Neuronal stem cell (in vitro differentiated cells): ENCODE measurements at regions not wholly inside any gene's neighbourhood (a gene's known extent, or its start where the extent isn't known, plus 50 kb on each side); places are given as distances from the start of the nearest gene placed in this dataset.

ENCODE experiments used
- DNase-seq: peaks from one replicate; pipeline ENCODE4 v3.0.0-alpha.2; 2013; ENCODE audit warnings: low spot score
- H2AFZ ChIP-seq: one replicate; pipeline ENCODE4 v1.6.1; 2013; ENCODE audit warnings: mild to moderate bottlenecking, low read length, inconsistent platforms
- H2AK5ac ChIP-seq: 2 replicates; pipeline ENCODE4 v1.6.1; 2013; ENCODE audit warnings: low read depth, mild to moderate bottlenecking, inconsistent platforms, low read length, moderate library complexity, mixed read lengths
- H2BK120ac ChIP-seq: 2 replicates; pipeline ENCODE4 v1.6.1; 2013; ENCODE audit warnings: low read depth, mild to moderate bottlenecking, inconsistent platforms, low read length, moderate library complexity, mixed read lengths
- H2BK12ac ChIP-seq: one replicate; pipeline ENCODE4 v1.6.1; 2013; ENCODE audit warnings: low read length, inconsistent platforms
- H2BK15ac ChIP-seq: 2 replicates; pipeline ENCODE4 v1.6.1; 2013; ENCODE audit warnings: mild to moderate bottlenecking, low read length, inconsistent platforms, mixed read lengths
- H2BK5ac ChIP-seq: one replicate; pipeline ENCODE4 v1.6.1; 2013; ENCODE audit warnings: inconsistent platforms, mild to moderate bottlenecking, low read length, moderate library complexity
- H3K14ac ChIP-seq: one replicate; pipeline ENCODE4 v1.6.1; 2013; ENCODE audit warnings: low read length, inconsistent platforms
- H3K18ac ChIP-seq: 2 replicates; pipeline ENCODE4 v1.6.1; 2013; ENCODE audit warnings: low read length, inconsistent platforms
- H3K23ac ChIP-seq: 2 replicates; pipeline ENCODE4 v1.6.1; 2013; ENCODE audit warnings: low read depth, mild to moderate bottlenecking, mixed read lengths, low read length, inconsistent platforms; ENCODE audit not compliant: poor library complexity
- H3K27ac ChIP-seq: replicated peaks from 3 replicates; pipeline ENCODE4 v1.5.1; 2013; ENCODE audit warnings: low read length, inconsistent platforms
- H3K27me3 ChIP-seq, 3 experiments: 2 replicates each; pipeline ENCODE4 v1.6.1; 2013; ENCODE audit warnings: low read length in 3 of 3, mild to moderate bottlenecking in 2 of 3, inconsistent platforms in 1 of 3, low read depth in 1 of 3, mixed read lengths in 1 of 3, moderate library complexity in 1 of 3; ENCODE audit not compliant: control insufficient read depth in 3 of 3, insufficient read depth in 3 of 3
- H3K36me3 ChIP-seq, 2 donors: replicated peaks in 1 of 2; 2 replicates each; pipeline ENCODE4 v1.6.1; 2013; ENCODE audit warnings: low read length in 2 of 2; ENCODE audit not compliant: control insufficient read depth in 2 of 2, insufficient read depth in 2 of 2
- H3K4ac ChIP-seq: 2 replicates; pipeline ENCODE4 v1.6.1; 2013; ENCODE audit warnings: inconsistent platforms, mild to moderate bottlenecking, low read length, moderate library complexity
- H3K4me1 ChIP-seq, 2 donors: 1 replicate in 1 of 2; 2 replicates in 1 of 2; pipeline ENCODE4 v1.6.1; 2013; ENCODE audit warnings: low read length in 2 of 2, low read depth in 1 of 2; ENCODE audit not compliant: control insufficient read depth in 2 of 2, insufficient read depth in 1 of 2
- H3K4me2 ChIP-seq: one replicate; pipeline ENCODE4 v1.6.1; 2013; ENCODE audit warnings: mild to moderate bottlenecking, low read length, inconsistent platforms; ENCODE audit not compliant: insufficient read depth, poor library complexity, severe bottlenecking
- H3K4me3 ChIP-seq, 2 donors: 2 replicates each; pipeline ENCODE4 v1.5.1; 2013; ENCODE audit warnings: low read length in 2 of 2, mild to moderate bottlenecking in 2 of 2, inconsistent platforms in 1 of 2, moderate library complexity in 1 of 2
- H3K79me1 ChIP-seq: one replicate; pipeline ENCODE4 v1.6.1; 2013; ENCODE audit warnings: low read depth, mild to moderate bottlenecking, inconsistent platforms, low read length, moderate library complexity
- H3K9ac ChIP-seq: one replicate; pipeline ENCODE4 v1.6.1; 2013; ENCODE audit warnings: mild to moderate bottlenecking, low read depth, low read length, inconsistent platforms; ENCODE audit not compliant: poor library complexity
- H3K9me3 ChIP-seq, 2 donors: replicated peaks in 1 of 2; 2 replicates each; pipeline versions ENCODE3 to v1.6.1; 2013; ENCODE audit warnings: low read length in 2 of 2, mild to moderate bottlenecking in 2 of 2, inconsistent platforms in 1 of 2, low read depth in 1 of 2, mixed read lengths in 1 of 2, moderate library complexity in 1 of 2; ENCODE audit not compliant: control insufficient read depth in 2 of 2, insufficient read depth in 1 of 2
- H4K8ac ChIP-seq: one replicate; pipeline ENCODE4 v1.6.1; 2013; ENCODE audit warnings: low read depth, mild to moderate bottlenecking, inconsistent platforms, low read length, moderate library complexity
- H4K91ac ChIP-seq: one replicate; pipeline ENCODE4 v1.6.1; 2013; ENCODE audit warnings: low read length, low read depth, mild to moderate bottlenecking, inconsistent platforms; ENCODE audit not compliant: poor library complexity
- WGBS, 2 donors: extraction: QIAGEN DNeasy Blood & Tissue Kit; methylation state at CpG; one replicate each; pipeline ENCODE4 v1.1.7; 2013; ENCODE audit warnings: missing lambda C conversion rate in 2 of 2, mixed read lengths in 1 of 2; ENCODE audit not compliant: insufficient read length in 2 of 2, insufficient replicate concordance in 1 of 2; ENCODE audit errors: extremely low coverage in 2 of 2; 5-methylcytosine and 5-hydroxymethylcytosine counted together

DNA sequence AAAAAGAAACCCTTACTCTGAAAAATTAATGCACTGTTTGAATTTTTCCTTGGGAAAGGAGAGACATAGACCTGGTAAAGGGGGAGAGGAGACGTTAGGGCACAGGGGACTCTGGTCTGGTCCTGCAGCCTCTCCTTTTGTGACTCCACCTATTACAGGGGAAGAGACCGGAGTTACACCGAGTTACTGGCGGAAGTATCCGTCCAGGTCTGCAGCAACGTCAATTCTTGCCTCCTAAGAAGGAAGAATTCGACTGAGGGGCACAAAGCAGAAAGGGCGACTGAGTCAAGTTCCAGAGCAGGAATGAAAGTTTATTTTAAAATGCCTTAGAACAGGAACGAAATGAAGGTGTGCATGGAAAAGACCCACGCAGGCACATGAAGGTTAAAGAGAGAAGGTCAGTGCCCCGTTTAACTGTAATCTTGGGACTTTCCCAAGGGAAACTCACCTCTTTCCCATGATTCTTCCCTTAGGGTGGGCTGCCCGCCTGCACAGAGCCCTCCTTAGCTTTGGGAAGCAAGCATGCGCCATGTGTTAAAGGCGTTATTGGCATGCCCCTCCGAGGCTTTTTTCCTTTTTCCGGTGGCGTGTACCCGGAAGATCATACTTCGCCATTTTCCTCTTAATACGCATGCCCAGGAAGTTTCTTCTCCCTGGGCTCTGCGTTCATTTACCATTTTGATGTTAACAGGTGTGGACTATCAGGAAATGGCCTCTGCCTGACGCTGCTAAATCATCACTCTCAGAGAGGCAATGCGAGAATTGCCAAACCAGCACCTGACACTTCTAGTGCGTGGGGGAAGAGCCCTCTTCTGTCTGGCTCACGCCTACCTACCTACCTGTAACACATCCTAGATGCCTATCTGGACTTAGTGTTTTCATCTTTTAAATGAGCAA lies 409.6 kb upstream of the PAPPA start:
- Histone ChIP-seq H3K9ac (no peak overlapping the region), H4K8ac (no peak overlapping the region), H2BK5ac (no peak overlapping the region), H3K36me3 (no peaks in the 10 kb centered on the region), H2AK5ac (no peak overlapping the region), H3K18ac (no peak overlapping the region), H2BK12ac (no peak overlapping the region), H3K4me3 (no peak overlapping the region), H3K23ac (no peak overlapping the region), H2AFZ (no peak overlapping the region), H2BK120ac (no peak overlapping the region), H2BK15ac (no peak overlapping the region), H3K9me3 (no peaks in the 10 kb centered on the region), H3K79me1 (no peaks in the 10 kb centered on the region), H4K91ac (no peak overlapping the region), H3K14ac (no peak overlapping the region), H3K27ac (no peak overlapping the region), H3K4me2 (no peak overlapping the region), H3K4me1 (peaks cover 0 to 2% of the 10 kb centered on the region in 2 donors), H3K27me3 (no peaks in the 10 kb centered on the region), H3K4ac (no peak overlapping the region)
- no peak for DNase-seq
- no CpG with 5 or more reads among the region's 25 CpGs for WGBS, 2 donors

DNA sequence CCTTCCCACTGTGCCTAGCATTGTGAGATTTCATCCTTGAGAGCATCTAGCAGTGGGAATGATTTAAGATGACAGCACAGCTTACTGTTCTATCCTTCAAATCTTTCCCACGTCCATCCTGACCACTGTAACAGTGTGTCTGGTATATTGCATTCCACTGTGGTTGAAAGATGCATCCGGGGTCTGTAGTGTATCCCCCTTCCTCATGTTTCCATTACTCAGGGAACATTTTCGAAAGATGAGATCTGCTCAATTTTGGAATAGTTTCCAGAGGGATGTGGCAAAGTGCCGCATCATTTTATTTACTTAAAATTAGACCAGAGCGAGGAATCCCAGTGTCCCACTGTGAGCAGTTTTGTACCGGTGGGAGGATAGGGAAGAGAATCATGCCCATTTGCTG lies 407.1 kb upstream of the PAPPA start:
- Histone ChIP-seq H3K14ac (no peak overlapping the region), H3K9me3 (no peaks in the 10 kb centered on the region), H3K27me3 (no peaks in the 10 kb centered on the region), H3K9ac (no peak overlapping the region), H3K23ac (no peak overlapping the region), H3K4me1 (peaks cover 0 to 2% of the 10 kb centered on the region in 2 donors), H2BK120ac (no peak overlapping the region), H2AFZ (no peak overlapping the region), H3K79me1 (no peaks in the 10 kb centered on the region), H2BK5ac (no peak overlapping the region), H3K4me3 (no peak overlapping the region), H2AK5ac (no peak overlapping the region), H2BK12ac (no peak overlapping the region), H2BK15ac (no peak overlapping the region), H3K36me3 (no peaks in the 10 kb centered on the region), H4K91ac (no peak overlapping the region), H4K8ac (no peak overlapping the region), H3K27ac (no peak overlapping the region), H3K4me2 (no peak overlapping the region), H3K18ac (no peak overlapping the region), H3K4ac (no peak overlapping the region)
- DNase-seq = no peak
- WGBS, 2 donors = no CpG with 5 or more reads among the region's 6 CpGs

DNA sequence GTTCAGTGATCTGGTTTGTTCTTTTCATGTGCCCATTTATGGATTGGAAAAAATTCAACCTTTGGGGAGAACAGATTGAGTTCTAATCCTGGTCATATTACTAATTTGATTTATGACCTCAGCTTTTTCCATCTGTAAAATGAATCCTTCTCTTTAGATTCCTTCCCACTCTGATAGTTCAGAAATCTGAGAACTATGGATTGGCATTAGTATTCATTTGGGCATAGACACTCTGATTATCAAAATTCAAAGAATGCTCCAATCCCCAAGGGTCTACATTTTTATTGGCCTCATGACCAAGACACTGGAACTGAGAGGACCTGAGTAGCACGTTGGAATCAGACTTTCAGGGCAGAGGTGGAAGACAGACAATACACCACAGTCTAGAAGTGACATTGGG lies 405.9 kb upstream of the PAPPA start:
- no peaks in the 10 kb centered on the region for H3K27me3 ChIP-seq

DNA sequence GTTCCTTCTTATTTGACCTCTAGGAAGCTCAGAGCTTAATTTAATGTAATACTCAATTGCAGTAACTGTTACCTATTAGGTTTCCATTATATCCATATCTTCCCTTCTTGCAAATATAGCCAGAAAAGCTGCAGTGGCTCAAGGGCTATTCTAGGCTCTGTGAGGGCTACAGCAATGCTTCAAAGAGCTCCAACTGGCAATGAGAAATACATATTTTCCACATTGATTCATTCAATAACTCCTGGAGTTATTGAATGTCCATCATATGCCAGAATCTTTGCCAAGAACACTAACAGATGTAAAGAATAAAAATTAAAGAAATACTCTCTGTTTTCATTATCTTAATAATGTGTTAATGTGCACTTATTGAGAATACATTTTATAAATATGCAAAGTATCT lies 396.9 kb upstream of the PAPPA start:
- Histone ChIP-seq H3K9me3 (no peaks in the 10 kb centered on the region), H3K27me3 (no peaks in the 10 kb centered on the region), H2BK5ac (no peak overlapping the region), H3K14ac (no peak overlapping the region), H3K4me1 (no peaks in the 10 kb centered on the region), H3K27ac (no peak overlapping the region), H3K4me2 (no peak overlapping the region), H3K79me1 (no peaks in the 10 kb centered on the region), H4K91ac (no peak overlapping the region), H3K18ac (no peak overlapping the region), H3K36me3 (no peaks in the 10 kb centered on the region), H2BK15ac (no peak overlapping the region), H2BK120ac (no peak overlapping the region), H2AK5ac (no peak overlapping the region), H2BK12ac (no peak overlapping the region), H4K8ac (no peak overlapping the region), H3K4ac (no peak overlapping the region), H3K9ac (no peak overlapping the region), H3K23ac (no peak overlapping the region), H3K4me3 (no peak overlapping the region), H2AFZ (no peak overlapping the region)
- DNase-seq = no peak

More for the DNA sequence above, 405.9 kb upstream of the PAPPA start:
- no peak overlapping the region for H4K8ac ChIP-seq
- no peak overlapping the region for H3K4me2 ChIP-seq
- WGBS, 2 donors = no CpG with 5 or more reads among the region's 1 CpG
- no peak overlapping the region for H3K14ac ChIP-seq
- H3K4me3 ChIP-seq = no peak overlapping the region
- H3K9me3 ChIP-seq = no peaks in the 10 kb centered on the region
- H3K9ac ChIP-seq = no peak overlapping the region
- H3K4ac ChIP-seq = no peak overlapping the region
- H2BK15ac ChIP-seq = no peak overlapping the region
- H2BK12ac ChIP-seq = no peak overlapping the region
- no peak overlapping the region for H2BK120ac ChIP-seq
- H3K27ac ChIP-seq = no peak overlapping the region
- DNase-seq = no peak
- H3K18ac ChIP-seq = no peak overlapping the region
- H2BK5ac ChIP-seq = no peak overlapping the region
- H3K79me1 ChIP-seq = no peaks in the 10 kb centered on the region
- H2AFZ ChIP-seq = no peak overlapping the region
- H2AK5ac ChIP-seq = no peak overlapping the region
- H4K91ac ChIP-seq = no peak overlapping the region
- H3K23ac ChIP-seq = no peak overlapping the region
- H3K4me1 ChIP-seq = peaks cover 0 to under 1% of the 10 kb centered on the region in 2 donors
- H3K36me3 ChIP-seq = no peaks in the 10 kb centered on the region
